ENCODE measurements at regions not wholly inside any gene's neighbourhood (a gene's known extent, or its start where the extent isn't known, plus 50 kb on each side); places are given as distances from the start of the nearest gene placed in this dataset.
A peak's percentile ranks its signal among the peaks of the same experiment; 100 is the strongest.

- TF ChIP-seq, protein P1, sequence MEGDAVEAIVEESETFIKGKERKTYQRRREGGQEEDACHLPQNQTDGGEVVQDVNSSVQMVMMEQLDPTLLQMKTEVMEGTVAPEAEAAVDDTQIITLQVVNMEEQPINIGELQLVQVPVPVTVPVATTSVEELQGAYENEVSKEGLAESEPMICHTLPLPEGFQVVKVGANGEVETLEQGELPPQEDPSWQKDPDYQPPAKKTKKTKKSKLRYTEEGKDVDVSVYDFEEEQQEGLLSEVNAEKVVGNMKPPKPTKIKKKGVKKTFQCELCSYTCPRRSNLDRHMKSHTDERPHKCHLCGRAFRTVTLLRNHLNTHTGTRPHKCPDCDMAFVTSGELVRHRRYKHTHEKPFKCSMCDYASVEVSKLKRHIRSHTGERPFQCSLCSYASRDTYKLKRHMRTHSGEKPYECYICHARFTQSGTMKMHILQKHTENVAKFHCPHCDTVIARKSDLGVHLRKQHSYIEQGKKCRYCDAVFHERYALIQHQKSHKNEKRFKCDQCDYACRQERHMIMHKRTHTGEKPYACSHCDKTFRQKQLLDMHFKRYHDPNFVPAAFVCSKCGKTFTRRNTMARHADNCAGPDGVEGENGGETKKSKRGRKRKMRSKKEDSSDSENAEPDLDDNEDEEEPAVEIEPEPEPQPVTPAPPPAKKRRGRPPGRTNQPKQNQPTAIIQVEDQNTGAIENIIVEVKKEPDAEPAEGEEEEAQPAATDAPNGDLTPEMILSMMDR (IDR thresholded peaks at IDR 0.05; ENCODE audit: borderline replicate concordance, extremely low read depth, insufficient read depth), result no peak
- no peak for FAIRE-seq
- Histone ChIP-seq H3K27ac (ENCODE audit: low read depth in 2 of 2, low read length in 2 of 2) (no peak overlapping the region), H3K9me3 (ENCODE audit: control insufficient read depth in 2 of 3, insufficient read depth in 1 of 3, low read length in 3 of 3) (no peaks in the 10 kb centered on the region), H3K4me3 (ENCODE audit: low read length in 3 of 3) (no peak overlapping the region), H3K27me3 (ENCODE audit: control insufficient read depth, insufficient read depth, low read length) (no peaks in the 10 kb centered on the region), H3K36me3 (ENCODE audit: control insufficient read depth in 2 of 3, insufficient read depth in 3 of 3, low read length in 3 of 3) (no peaks in the 10 kb centered on the region), H3K4me1 (ENCODE audit: control insufficient read depth in 2 of 3, insufficient read depth in 2 of 3, low read depth in 1 of 3, low read length in 3 of 3) (no peaks in the 10 kb centered on the region), H3K9ac (ENCODE audit: low read length in 3 of 3) (no peak overlapping the region)
- intact Hi-C loops (cut with DNase I), result no loop called here
- peak in 1 of 5 donors; percentile 2 for DNase-seq
These were observed 1749.9 kb upstream of the TENM3 start for GRCh38 chr4:180493299-180493698.

DNA sequence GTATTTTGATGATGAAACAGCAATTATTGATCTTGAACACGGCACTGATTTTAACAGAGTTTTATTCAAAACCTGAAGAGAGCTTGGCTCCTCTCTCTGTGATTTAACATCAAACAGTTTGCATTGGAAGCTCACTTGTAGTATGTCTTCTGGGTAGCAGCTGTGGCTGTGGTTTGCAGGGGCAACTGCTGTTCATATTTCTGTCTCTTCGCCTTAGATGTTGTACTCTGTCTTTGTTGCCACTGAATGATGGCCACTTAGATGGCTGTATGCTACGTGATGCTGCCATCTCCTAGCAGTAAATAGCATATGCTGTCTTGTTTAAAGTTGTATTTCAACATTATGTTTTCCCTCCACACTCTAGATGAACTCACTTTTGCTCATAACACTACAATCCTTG lies 1743.0 kb upstream of the TENM3 start:
- H3K4me1 ChIP-seq (ENCODE audit: control insufficient read depth in 2 of 3, insufficient read depth in 2 of 3, low read depth in 1 of 3, low read length in 3 of 3), result no peaks in the 10 kb centered on the region
- no peaks in the 10 kb centered on the region for H3K9me3 ChIP-seq (ENCODE audit: control insufficient read depth in 2 of 3, insufficient read depth in 1 of 3, low read length in 3 of 3)
- no peak overlapping the region for H3K27ac ChIP-seq (ENCODE audit: low read depth in 2 of 2, low read length in 2 of 2)
- TF ChIP-seq, protein P1 (IDR thresholded peaks at IDR 0.05; ENCODE audit: borderline replicate concordance, extremely low read depth, insufficient read depth), result no peak
- H3K9ac ChIP-seq (ENCODE audit: low read length in 3 of 3), result no peak overlapping the region
- no peak overlapping the region for H3K4me3 ChIP-seq (ENCODE audit: low read length in 3 of 3)
- H3K36me3 ChIP-seq (ENCODE audit: control insufficient read depth in 2 of 3, insufficient read depth in 3 of 3, low read length in 3 of 3), result no peaks in the 10 kb centered on the region
- DNase-seq (no peak), FAIRE-seq (no peak)
- H3K27me3 ChIP-seq (ENCODE audit: control insufficient read depth, insufficient read depth, low read length), result no peaks in the 10 kb centered on the region
- intact Hi-C loops (cut with DNase I), result no loop called here

DNA sequence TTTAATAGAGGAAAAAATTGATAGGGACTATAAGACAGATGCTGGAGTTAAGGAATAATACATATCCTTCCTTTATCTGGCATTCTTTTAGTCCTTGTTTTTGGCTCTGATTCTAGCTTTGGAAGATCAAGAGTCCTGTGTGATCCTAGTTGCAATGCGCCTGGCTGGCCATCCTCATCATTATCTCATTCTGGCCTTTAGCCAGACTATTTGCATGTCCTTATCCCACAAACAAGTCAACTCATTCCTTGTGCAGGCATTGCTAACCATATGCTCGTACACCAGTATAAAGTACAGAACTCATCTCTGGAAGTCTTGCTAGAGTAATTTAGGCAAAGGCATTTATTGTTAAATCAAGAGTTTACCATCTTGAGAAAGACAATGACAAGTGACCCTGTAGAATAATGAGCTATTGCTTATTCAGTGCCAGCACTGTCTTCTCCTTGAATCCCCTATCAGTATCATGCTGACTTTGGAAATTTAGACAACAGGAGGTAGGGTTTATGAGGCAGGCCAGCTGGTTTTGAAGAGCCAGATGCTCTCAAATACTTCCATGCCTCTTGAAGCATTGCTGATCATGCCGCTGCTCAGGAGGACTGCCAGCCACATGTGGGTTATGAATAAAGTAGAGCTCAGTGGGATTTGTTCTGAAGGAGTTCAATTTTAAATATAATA lies 1730.3 kb upstream of the TENM3 start:
- no peak overlapping the region for H3K27ac ChIP-seq (ENCODE audit: low read depth in 2 of 2, low read length in 2 of 2)
- DNase-seq, result no peak
- no peaks in the 10 kb centered on the region for H3K4me1 ChIP-seq (ENCODE audit: control insufficient read depth in 2 of 3, insufficient read depth in 2 of 3, low read depth in 1 of 3, low read length in 3 of 3)
- TF ChIP-seq, protein P1 (IDR thresholded peaks at IDR 0.05; ENCODE audit: borderline replicate concordance, extremely low read depth, insufficient read depth), result no peak
- no peaks in the 10 kb centered on the region for H3K9me3 ChIP-seq (ENCODE audit: control insufficient read depth in 2 of 3, insufficient read depth in 1 of 3, low read length in 3 of 3)
- no peak overlapping the region for H3K4me3 ChIP-seq (ENCODE audit: low read length in 3 of 3)
- H3K36me3 ChIP-seq (ENCODE audit: control insufficient read depth in 2 of 3, insufficient read depth in 3 of 3, low read length in 3 of 3), result no peaks in the 10 kb centered on the region
- H3K27me3 ChIP-seq (ENCODE audit: control insufficient read depth, insufficient read depth, low read length), result no peaks in the 10 kb centered on the region
- intact Hi-C loops (cut with DNase I), result no loop called here
- no peak for FAIRE-seq
- no peak overlapping the region for H3K9ac ChIP-seq (ENCODE audit: low read length in 3 of 3)

DNA sequence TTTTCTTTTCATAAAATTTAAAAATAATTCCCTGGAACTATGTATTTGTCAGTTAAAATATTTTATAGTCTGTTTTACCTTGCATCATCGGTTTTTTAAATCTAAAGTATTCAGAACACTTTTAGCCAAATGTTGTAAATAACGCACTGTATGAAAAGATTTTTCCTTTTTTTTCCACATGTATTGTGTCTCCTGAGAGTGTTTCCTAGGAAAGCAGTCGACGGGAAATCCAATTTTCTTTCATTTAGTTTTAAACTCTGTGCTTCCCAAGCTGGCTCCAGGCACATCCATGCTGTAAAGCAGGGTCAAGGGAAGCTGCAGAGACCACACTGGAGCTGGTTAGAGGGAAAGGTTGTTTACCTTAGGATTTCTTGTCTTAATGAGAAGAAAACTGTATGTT lies 1724.3 kb upstream of the TENM3 start:
- Histone ChIP-seq H3K4me3 (ENCODE audit: low read length in 3 of 3) (no peak overlapping the region), H3K27me3 (ENCODE audit: control insufficient read depth, insufficient read depth, low read length) (no peaks in the 10 kb centered on the region), H3K27ac (ENCODE audit: low read depth in 2 of 2, low read length in 2 of 2) (no peak overlapping the region), H3K36me3 (ENCODE audit: control insufficient read depth in 2 of 3, insufficient read depth in 3 of 3, low read length in 3 of 3) (no peaks in the 10 kb centered on the region), H3K4me1 (ENCODE audit: control insufficient read depth in 2 of 3, insufficient read depth in 2 of 3, low read depth in 1 of 3, low read length in 3 of 3) (no peaks in the 10 kb centered on the region), H3K9me3 (ENCODE audit: control insufficient read depth in 2 of 3, insufficient read depth in 1 of 3, low read length in 3 of 3) (no peaks in the 10 kb centered on the region), H3K9ac (ENCODE audit: low read length in 3 of 3) (no peak overlapping the region)
- DNase-seq (no peak), FAIRE-seq (peak; percentile 21)
- intact Hi-C loops (cut with DNase I), result no loop called here
- TF ChIP-seq, protein P1 (IDR thresholded peaks at IDR 0.05; ENCODE audit: borderline replicate concordance, extremely low read depth, insufficient read depth), result no peak

Measured in kidney (tissue), 13 donors.